KMS-11 (cell line): ENCODE measurements at regions not wholly inside any gene's neighbourhood (a gene's known extent, or its start where the extent isn't known, plus 50 kb on each side); places are given as distances from the start of the nearest gene placed in this dataset.

Experiments used
- H2AFZ ChIP-seq: fragments of 200-600 bp; sonication (generic); 2 replicates; pipeline ENCODE4 v1.6.1; 2016; ENCODE audit warnings: antibody characterized with exemption, mixed run types, low read depth
- H3K27ac ChIP-seq: fragments of 200-600 bp; sonication (generic); 2 replicates; pipeline ENCODE4 v1.6.1; 2016; ENCODE audit warnings: mild to moderate bottlenecking, mixed run types
- H3K27me3 ChIP-seq: fragments of 200-600 bp; sonication (generic); 2 replicates; pipeline ENCODE4 v1.6.1; 2017; ENCODE audit warnings: mild to moderate bottlenecking, low read depth, mixed run types, moderate library complexity; ENCODE audit not compliant: insufficient read depth
- H3K36me3 ChIP-seq: fragments of 200-600 bp; sonication (generic); 2 replicates; pipeline ENCODE4 v1.6.1; 2017; ENCODE audit warnings: mild to moderate bottlenecking, mixed run types; ENCODE audit not compliant: insufficient read depth
- H3K4me1 ChIP-seq: fragments of 200-600 bp; sonication (generic); 2 replicates; pipeline ENCODE4 v1.6.1; 2016; ENCODE audit warnings: mild to moderate bottlenecking, low read depth, mixed run types; ENCODE audit not compliant: poor library complexity, severe bottlenecking
- H3K4me2 ChIP-seq: fragments of 200-600 bp; sonication (generic); 2 replicates; pipeline ENCODE4 v1.7.0; 2016; ENCODE audit warnings: mild to moderate bottlenecking, mixed run types
- H3K4me3 ChIP-seq: fragments of 200-600 bp; sonication (generic); IDR thresholded peaks from 2 replicates; pipeline ENCODE4 v1.6.1; 2017; ENCODE audit warnings: low read depth, low read length, mixed read lengths; ENCODE audit not compliant: insufficient read depth
- H3K79me2 ChIP-seq: fragments of 200-600 bp; sonication (generic); 2 replicates; pipeline ENCODE4 v1.6.1; 2016; ENCODE audit warnings: low read depth, mixed run types; ENCODE audit not compliant: insufficient read depth
- H3K9ac ChIP-seq: fragments of 200-600 bp; sonication (generic); 2 replicates; pipeline ENCODE4 v1.6.1; 2016; ENCODE audit warnings: mild to moderate bottlenecking, mixed run types
- H4K20me1 ChIP-seq: fragments of 200-600 bp; sonication (generic); 2 replicates; pipeline ENCODE4 v1.6.1; 2016; ENCODE audit warnings: mild to moderate bottlenecking, mixed run types; ENCODE audit not compliant: insufficient read depth
- CTCF ChIP-seq: fragments of 200-600 bp; sonication (generic); conservative IDR thresholded peaks from 2 replicates; pipeline ENCODE4 v1.6.1; 2017; ENCODE audit warnings: low read depth, mild to moderate bottlenecking, antibody characterized with exemption, low read length, moderate library complexity, mixed read lengths

- Histone ChIP-seq H4K20me1 (no peaks in the 10 kb centered on the region), H3K4me2 (peak overlapping the region; percentile 82), H2AFZ (peak overlapping the region; percentile 61), H3K36me3 (no peaks in the 10 kb centered on the region), H3K27me3 (no peaks in the 10 kb centered on the region), H3K4me1 (peaks cover 47% of the 10 kb centered on the region), H3K9ac (peak overlapping the region; percentile 45; the same call in 1 of the 2 replicates), H3K27ac (peak overlapping the region; percentile 79), H3K79me2 (no peaks in the 10 kb centered on the region), H3K4me3 (no peak overlapping the region)
- TF ChIP-seq CTCF: no peak
Measured at GRCh38 chr1:73066866-73067265, 784.5 kb upstream of the NEGR1 start.

- Histone ChIP-seq H3K4me3 (no peak overlapping the region), H3K9ac (peak overlapping the region; percentile 45; the same call in 1 of the 2 replicates), H3K79me2 (no peaks in the 10 kb centered on the region), H4K20me1 (no peaks in the 10 kb centered on the region), H3K36me3 (no peaks in the 10 kb centered on the region), H3K4me2 (peak overlapping the region; percentile 82), H2AFZ (peak overlapping the region; percentile 61), H3K27me3 (no peaks in the 10 kb centered on the region), H3K4me1 (peaks cover 47% of the 10 kb centered on the region), H3K27ac (peak overlapping the region; percentile 79)
- no peak for TF ChIP-seq CTCF
Measured at GRCh38 chr1:73065339-73066041, 783.2 kb upstream of the NEGR1 start.

GRCh38 chr1:73056826-73057225 is 774.5 kb upstream of the NEGR1 start:
- Histone ChIP-seq H3K4me2 (no peak overlapping the region), H3K4me3 (no peak overlapping the region), H2AFZ (no peak overlapping the region), H4K20me1 (no peaks in the 10 kb centered on the region), H3K4me1 (peaks cover 11% of the 10 kb centered on the region), H3K27ac (no peak overlapping the region), H3K9ac (no peak overlapping the region), H3K36me3 (no peaks in the 10 kb centered on the region), H3K27me3 (no peaks in the 10 kb centered on the region), H3K79me2 (no peaks in the 10 kb centered on the region)
- TF ChIP-seq CTCF: no peak

- H3K4me3 ChIP-seq: no peak overlapping the region
- no peaks in the 10 kb centered on the region for H3K27me3 ChIP-seq
- H4K20me1 ChIP-seq: no peaks in the 10 kb centered on the region
- H3K79me2 ChIP-seq: no peaks in the 10 kb centered on the region
- TF ChIP-seq CTCF: no peak
- H3K27ac ChIP-seq: no peak overlapping the region
- H3K36me3 ChIP-seq: no peaks in the 10 kb centered on the region
- H3K9ac ChIP-seq: no peak overlapping the region
- no peak overlapping the region for H3K4me2 ChIP-seq
- H2AFZ ChIP-seq: no peak overlapping the region
- no peaks in the 10 kb centered on the region for H3K4me1 ChIP-seq
Measured at GRCh38 chr1:73044241-73045036, 762.1 kb upstream of the NEGR1 start.
